ENCODE measurements at regions not wholly inside any gene's neighbourhood (a gene's known extent, or its start where the extent isn't known, plus 50 kb on each side); places are given as distances from the start of the nearest gene placed in this dataset.

DNA sequence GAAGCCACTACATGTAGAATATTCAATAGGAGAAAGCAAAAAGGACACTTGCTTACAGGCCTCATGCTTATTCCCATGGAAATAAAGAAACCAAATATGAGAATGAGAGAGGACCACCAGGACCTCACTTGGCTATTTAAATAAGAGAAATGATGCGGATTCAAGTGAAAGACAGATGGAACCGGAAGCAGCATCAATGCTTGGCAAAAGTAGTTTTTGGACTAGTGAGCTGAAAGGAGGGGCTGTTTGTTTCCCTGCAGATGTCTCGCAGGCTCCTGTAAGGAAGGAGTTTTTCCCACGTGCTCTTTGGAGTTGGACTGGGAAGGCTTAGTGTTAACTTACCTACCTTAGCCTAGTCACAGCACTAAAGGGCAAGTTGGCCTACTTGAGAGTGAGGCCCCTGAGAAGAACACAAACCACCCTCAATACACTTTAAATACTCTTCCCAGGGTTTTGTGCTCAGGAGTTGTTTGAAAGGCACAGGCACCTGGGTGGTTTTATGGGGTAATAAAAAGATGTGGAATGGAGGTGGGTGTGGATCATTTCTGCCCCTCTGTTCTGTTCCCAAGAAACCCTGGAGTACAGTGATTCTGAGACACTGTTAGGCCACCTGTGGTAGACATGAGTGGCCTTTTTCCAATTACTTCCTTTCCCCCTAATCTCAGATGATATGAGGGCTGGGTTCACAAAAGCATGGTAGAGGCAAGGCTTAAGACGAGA is 113.3 kb upstream of the C1GALT1C1 start:
- H3K9me3 ChIP-seq (ENCODE audit: low read length), result 0 out of 2 replicates have a peak, but pooled peaks cover 9% of the 10 kb centered on the region
- DNase-seq (ENCODE audit: low spot score), result no peak
- POLR2A ChIA-PET, result no interaction called here
- no peaks in the 10 kb centered on the region for H3K9me2 ChIP-seq (ENCODE audit: insufficient read depth, low read length)
- TF ChIP-seq EZH2phosphoT487 (IDR thresholded peaks at IDR 0.05; ENCODE audit: borderline replicate concordance, low read depth, low read length), result no peak
- TF ChIP-seq, protein P1, sequence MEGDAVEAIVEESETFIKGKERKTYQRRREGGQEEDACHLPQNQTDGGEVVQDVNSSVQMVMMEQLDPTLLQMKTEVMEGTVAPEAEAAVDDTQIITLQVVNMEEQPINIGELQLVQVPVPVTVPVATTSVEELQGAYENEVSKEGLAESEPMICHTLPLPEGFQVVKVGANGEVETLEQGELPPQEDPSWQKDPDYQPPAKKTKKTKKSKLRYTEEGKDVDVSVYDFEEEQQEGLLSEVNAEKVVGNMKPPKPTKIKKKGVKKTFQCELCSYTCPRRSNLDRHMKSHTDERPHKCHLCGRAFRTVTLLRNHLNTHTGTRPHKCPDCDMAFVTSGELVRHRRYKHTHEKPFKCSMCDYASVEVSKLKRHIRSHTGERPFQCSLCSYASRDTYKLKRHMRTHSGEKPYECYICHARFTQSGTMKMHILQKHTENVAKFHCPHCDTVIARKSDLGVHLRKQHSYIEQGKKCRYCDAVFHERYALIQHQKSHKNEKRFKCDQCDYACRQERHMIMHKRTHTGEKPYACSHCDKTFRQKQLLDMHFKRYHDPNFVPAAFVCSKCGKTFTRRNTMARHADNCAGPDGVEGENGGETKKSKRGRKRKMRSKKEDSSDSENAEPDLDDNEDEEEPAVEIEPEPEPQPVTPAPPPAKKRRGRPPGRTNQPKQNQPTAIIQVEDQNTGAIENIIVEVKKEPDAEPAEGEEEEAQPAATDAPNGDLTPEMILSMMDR (conservative IDR thresholded peaks at IDR 0.05; ENCODE audit: low read length), result no peak
- H4K20me1 ChIP-seq (ENCODE audit: insufficient read depth, low read length), result no peaks in the 10 kb centered on the region
- peaks cover 21% of the 10 kb centered on the region for H3K4me1 ChIP-seq (ENCODE audit: insufficient read depth, low read length, poor library complexity, severe bottlenecking)
- intact Hi-C loops (cut with micrococcal nuclease; ENCODE audit: unreplicated experiment), result no loop called here
- BruUV-seq (replicated peaks), result no TSS peak
- H3K79me2 ChIP-seq (ENCODE audit: insufficient read depth, low read depth, low read length), result no peaks in the 10 kb centered on the region
- no peak overlapping the region for H3K4me3 ChIP-seq (ENCODE audit: low read depth, low read length, poor library complexity, severe bottlenecking)
- no peak overlapping the region for H3K27ac ChIP-seq (ENCODE audit: low read depth, low read length, poor library complexity, severe bottlenecking)
- peaks cover 5% of the 10 kb centered on the region; the same call in 1 of the 2 replicates for H3K36me3 ChIP-seq (ENCODE audit: insufficient read depth, low read length)
- H3K4me2 ChIP-seq (ENCODE audit: low read length), result no peak overlapping the region
- CTCF ChIA-PET (ENCODE audit: unreplicated experiment), result no interaction called here
- H2AFZ ChIP-seq (ENCODE audit: low read length), result no peak overlapping the region

DNA sequence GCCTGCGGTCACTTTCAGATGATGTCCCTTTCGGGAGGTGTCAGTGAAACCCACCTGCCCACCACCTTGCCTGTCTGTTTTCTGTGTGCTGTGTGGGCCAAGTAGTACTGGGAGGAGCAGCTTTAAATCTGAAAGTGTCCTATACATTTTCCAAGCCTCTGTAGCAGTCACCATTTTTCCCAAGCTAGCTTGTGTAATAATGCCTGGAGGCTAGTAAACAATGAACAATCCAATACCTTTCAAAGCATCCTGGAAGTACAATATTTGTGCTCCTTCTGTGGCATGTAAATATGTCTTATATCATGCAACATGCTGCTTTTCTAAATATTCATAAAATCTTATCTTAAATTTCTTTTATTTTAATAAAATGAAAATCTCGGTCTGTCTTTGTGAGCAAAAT is 111.6 kb upstream of the C1GALT1C1 start:
- Histone ChIP-seq H3K4me3 (ENCODE audit: low read depth, low read length, poor library complexity, severe bottlenecking) (no peak overlapping the region), H4K20me1 (ENCODE audit: insufficient read depth, low read length) (no peaks in the 10 kb centered on the region), H2AFZ (ENCODE audit: low read length) (no peak overlapping the region), H3K9me3 (ENCODE audit: low read length) (0 out of 2 replicates have a peak, but pooled peaks cover 9% of the 10 kb centered on the region), H3K4me2 (ENCODE audit: low read length) (no peak overlapping the region), H3K36me3 (ENCODE audit: insufficient read depth, low read length) (peaks cover 5% of the 10 kb centered on the region; the same call in 1 of the 2 replicates), H3K27ac (ENCODE audit: low read depth, low read length, poor library complexity, severe bottlenecking) (no peak overlapping the region), H3K9me2 (ENCODE audit: insufficient read depth, low read length) (no peaks in the 10 kb centered on the region), H3K79me2 (ENCODE audit: insufficient read depth, low read depth, low read length) (no peaks in the 10 kb centered on the region), H3K4me1 (ENCODE audit: insufficient read depth, low read length, poor library complexity, severe bottlenecking) (peaks cover 4% of the 10 kb centered on the region)
- ChIA-PET CTCF (ENCODE audit: unreplicated experiment) (interaction anchor here (0.6 kb wide), 1 partner anchor 25 kb away, joined by 3 read pairs; no protein-coding TSS in a partner anchor), POLR2A (interaction anchor here (0.5 kb wide), 1 partner anchor 92 kb away, joined by 5 read pairs; no protein-coding TSS in a partner anchor)
- no peak for DNase-seq (ENCODE audit: low spot score)
- no TSS peak for BruUV-seq (replicated peaks)
- intact Hi-C loops (cut with micrococcal nuclease; ENCODE audit: unreplicated experiment), result no loop called here
- TF ChIP-seq, protein P1 (conservative IDR thresholded peaks at IDR 0.05; ENCODE audit: low read length), result no peak
- TF ChIP-seq EZH2phosphoT487 (IDR thresholded peaks at IDR 0.05; ENCODE audit: borderline replicate concordance, low read depth, low read length), result no peak

DNA sequence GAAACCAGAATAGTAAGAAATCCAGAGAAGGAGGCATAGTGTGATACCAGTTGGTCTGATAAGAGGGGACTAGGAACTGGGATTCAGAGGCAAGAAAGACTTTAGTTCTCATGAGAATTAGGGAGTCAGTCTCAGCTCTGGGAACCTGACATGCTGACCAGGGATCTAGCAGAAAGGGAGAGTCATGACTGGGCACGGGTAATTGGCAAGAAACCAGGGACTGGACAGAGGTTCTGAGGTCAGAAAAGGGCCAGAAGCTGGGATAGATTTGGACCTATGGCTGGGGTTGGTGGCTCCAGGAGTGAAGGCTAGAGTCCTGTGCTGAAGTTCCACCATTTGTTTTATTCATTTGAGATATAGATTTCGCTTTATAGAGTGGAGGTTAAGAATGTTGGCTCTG is 110.2 kb upstream of the C1GALT1C1 start:
- Histone ChIP-seq H3K79me2 (ENCODE audit: insufficient read depth, low read depth, low read length) (no peaks in the 10 kb centered on the region), H3K4me3 (ENCODE audit: low read depth, low read length, poor library complexity, severe bottlenecking) (no peak overlapping the region), H3K9me2 (ENCODE audit: insufficient read depth, low read length) (no peaks in the 10 kb centered on the region), H4K20me1 (ENCODE audit: insufficient read depth, low read length) (no peaks in the 10 kb centered on the region), H3K4me2 (ENCODE audit: low read length) (no peak overlapping the region), H3K36me3 (ENCODE audit: insufficient read depth, low read length) (peaks cover 5% of the 10 kb centered on the region; the same call in 1 of the 2 replicates), H3K27ac (ENCODE audit: low read depth, low read length, poor library complexity, severe bottlenecking) (no peak overlapping the region), H3K4me1 (ENCODE audit: insufficient read depth, low read length, poor library complexity, severe bottlenecking) (peaks cover 4% of the 10 kb centered on the region), H3K9me3 (ENCODE audit: low read length) (0 out of 2 replicates have a peak, but pooled peaks cover 4% of the 10 kb centered on the region), H2AFZ (ENCODE audit: low read length) (no peak overlapping the region)
- no TSS peak for BruUV-seq (replicated peaks)
- intact Hi-C loops (cut with micrococcal nuclease; ENCODE audit: unreplicated experiment), result no loop called here
- ChIA-PET POLR2A (interaction anchor here (0.6 to 3.2 kb wide), 3 partner anchors 9 to 770 kb away, joined by 4 to 16 read pairs (median 5); no protein-coding TSS in a partner anchor), CTCF (ENCODE audit: unreplicated experiment) (no interaction called here)
- no peak for TF ChIP-seq EZH2phosphoT487 (IDR thresholded peaks at IDR 0.05; ENCODE audit: borderline replicate concordance, low read depth, low read length)
- TF ChIP-seq, protein P1 (conservative IDR thresholded peaks at IDR 0.05; ENCODE audit: low read length), result no peak
- no peak for DNase-seq (ENCODE audit: low spot score)

All from OCI-LY7 (cell line).